CD14-positive monocyte (primary cell): ENCODE measurements at regions not wholly inside any gene's neighbourhood (a gene's known extent, or its start where the extent isn't known, plus 50 kb on each side); places are given as distances from the start of the nearest gene placed in this dataset.

Source experiments
- DNase-seq, 3 donors: peaks; one replicate each; pipeline ENCODE4 v3.0.0-alpha.2; 2011 to 2022
- H2AFZ ChIP-seq: 2 replicates; pipeline ENCODE4 v1.6.0; 2012; ENCODE audit warnings: mild to moderate bottlenecking, low read depth, low read length, inconsistent platforms; ENCODE audit not compliant: insufficient read depth, poor library complexity, severe bottlenecking
- H3K27ac ChIP-seq, 2 donors: 1 replicate in 1 of 2; 2 replicates in 1 of 2; pipeline ENCODE4 v1.5.1; 2012 to 2013; ENCODE audit warnings: low read length in 2 of 2, control low read depth in 1 of 2, inconsistent platforms in 1 of 2, low read depth in 1 of 2, mild to moderate bottlenecking in 1 of 2
- H3K27me3 ChIP-seq, 2 donors: one replicate each; pipeline versions ENCODE4 v1.6.0 to v1.6.1; 2011 to 2013; ENCODE audit warnings: low read length in 2 of 2; ENCODE audit not compliant: control insufficient read depth in 2 of 2, insufficient read depth in 2 of 2
- H3K36me3 ChIP-seq, 2 donors: replicated peaks in 1 of 2; 1 replicate in 1 of 2; 2 replicates in 1 of 2; pipeline versions ENCODE4 v1.5.1 to v1.6.1; 2012 to 2013; ENCODE audit warnings: low read length in 2 of 2, control low read depth in 1 of 2, inconsistent platforms in 1 of 2, mild to moderate bottlenecking in 1 of 2; ENCODE audit not compliant: insufficient read depth in 2 of 2, control insufficient read depth in 1 of 2
- H3K4me1 ChIP-seq, 2 donors: 1 replicate in 1 of 2; 2 replicates in 1 of 2; pipeline versions ENCODE4 v1.5.1 to v1.6.1; 2012 to 2013; ENCODE audit warnings: low read length in 2 of 2, control low read depth in 1 of 2, inconsistent platforms in 1 of 2, mild to moderate bottlenecking in 1 of 2, moderate library complexity in 1 of 2; ENCODE audit not compliant: insufficient read depth in 2 of 2, control insufficient read depth in 1 of 2
- H3K4me2 ChIP-seq: replicated peaks from 2 replicates; pipeline ENCODE3; 2012; ENCODE audit warnings: low read length, moderate library complexity, mild to moderate bottlenecking; ENCODE audit not compliant: poor library complexity, severe bottlenecking; ENCODE audit errors: extremely low read depth
- H3K4me3 ChIP-seq, 3 experiments: fragments of 200-600 bp in 1 of 3; sonication (generic) in 1 of 3; replicated peaks in 1 of 3; 1 replicate in 2 of 3; 2 replicates in 1 of 3; pipeline ENCODE4 v1.5.1; 2011 to 2013; ENCODE audit warnings: low read length in 3 of 3, mild to moderate bottlenecking in 3 of 3, control low read depth in 2 of 3, low read depth in 2 of 3, inconsistent platforms in 1 of 3, moderate library complexity in 1 of 3
- H3K79me2 ChIP-seq: 2 replicates; pipeline ENCODE4 v1.6.0; 2012; ENCODE audit warnings: mild to moderate bottlenecking, control low read depth, inconsistent platforms, low read length, moderate library complexity; ENCODE audit not compliant: insufficient read depth
- H3K9ac ChIP-seq: 2 replicates; pipeline ENCODE4 v1.6.0; 2017; ENCODE audit warnings: low read length, mild to moderate bottlenecking; ENCODE audit not compliant: insufficient read depth, poor library complexity, severe bottlenecking
- H3K9me3 ChIP-seq, 2 donors: replicated peaks in 1 of 2; 1 replicate in 1 of 2; 2 replicates in 1 of 2; pipeline versions ENCODE4 v1.5.1 to v1.6.1; 2012 to 2013; ENCODE audit warnings: low read length in 2 of 2, control low read depth in 1 of 2; ENCODE audit not compliant: control insufficient read depth in 1 of 2, insufficient read depth in 1 of 2
- H4K20me1 ChIP-seq: 2 replicates; pipeline ENCODE4 v1.6.0; 2012; ENCODE audit warnings: mild to moderate bottlenecking, low read length, control low read depth, moderate library complexity; ENCODE audit not compliant: insufficient read depth
- H3K27ac Mint-ChIP-seq, 7 donors: one replicate each; pipeline ENCODE4 v1.8.0; 2020; ENCODE audit warnings: mild to moderate bottlenecking in 7 of 7, mixed read lengths in 7 of 7, moderate library complexity in 6 of 7, inconsistent platforms in 2 of 7
- H3K27me3 Mint-ChIP-seq, 3 donors: one replicate each; pipeline ENCODE4 v1.8.0; 2021 to 2022; ENCODE audit warnings: low read depth in 3 of 3, mild to moderate bottlenecking in 3 of 3, mixed read lengths in 3 of 3, moderate library complexity in 3 of 3, inconsistent platforms in 1 of 3
- H3K36me3 Mint-ChIP-seq, 2 donors: one replicate each; pipeline ENCODE4 v1.8.0; 2020; ENCODE audit warnings: mixed read lengths in 2 of 2, inconsistent platforms in 1 of 2, mild to moderate bottlenecking in 1 of 2
- H3K4me1 Mint-ChIP-seq: one replicate; pipeline ENCODE4 v1.8.0; 2020; ENCODE audit warnings: mild to moderate bottlenecking, mixed read lengths
- H3K4me3 Mint-ChIP-seq, 2 donors: one replicate each; pipeline ENCODE4 v1.8.0; 2020; ENCODE audit warnings: mild to moderate bottlenecking in 2 of 2, mixed read lengths in 2 of 2, moderate library complexity in 1 of 2
- H3K9me3 Mint-ChIP-seq, 7 donors: one replicate each; pipeline ENCODE4 v1.8.0; 2020 to 2022; ENCODE audit warnings: mixed read lengths in 7 of 7, mild to moderate bottlenecking in 6 of 7, moderate library complexity in 6 of 7, inconsistent platforms in 2 of 7
- CTCF ChIP-seq: fragments of 200-600 bp; IDR thresholded peaks from one replicate; pipeline ENCODE4 v1.8.0; 2022; ENCODE audit warnings: antibody characterized with exemption, mild to moderate bottlenecking
- WGBS: methylation state at CpG from one replicate; pipeline ENCODE4 v1.1.5; 2013; ENCODE audit warnings: missing lambda C conversion rate; ENCODE audit not compliant: insufficient coverage; 5-methylcytosine and 5-hydroxymethylcytosine counted together
- intact Hi-C, 2 donors: fragments of 100-400 bp; cut with micrococcal nuclease; formaldehyde crosslinking; loops; one replicate each; pipeline versions ENCODE4 v1.15.0 to v1.15.1; 2023

- H3K27me3 ChIP-seq, result no peaks in the 10 kb centered on the region
- no peak overlapping the region for H3K9ac ChIP-seq
- H3K27ac ChIP-seq, result no peak overlapping the region
- H3K36me3 ChIP-seq, result no peaks in the 10 kb centered on the region
- H3K4me1 ChIP-seq, result no peaks in the 10 kb centered on the region
- no peak overlapping the region for H3K4me2 ChIP-seq
- no peak for TF ChIP-seq CTCF
- H3K9me3 ChIP-seq, result peaks cover 46 to 52% of the 10 kb centered on the region in 2 donors
- H3K79me2 ChIP-seq, result no peaks in the 10 kb centered on the region
- 71% methylated on average over 1 of the region's 2 CpGs for WGBS
- no peak for DNase-seq
- Mint-ChIP-seq H3K4me1 (no peaks in the 10 kb centered on the region), H3K9me3 (peaks cover 6 to 44% (median 35%) of the 10 kb centered on the region in 7 donors), H3K4me3 (no peak overlapping the region), H3K27ac (no peak overlapping the region), H3K27me3 (peaks cover 0 to 2% (median 1%) of the 10 kb centered on the region in 3 donors), H3K36me3 (no peaks in the 10 kb centered on the region)
- H4K20me1 ChIP-seq, result no peaks in the 10 kb centered on the region
- intact Hi-C loops, result no loop called here
- no peak overlapping the region for H2AFZ ChIP-seq
- no peak overlapping the region for H3K4me3 ChIP-seq
These were observed 755.6 kb downstream of the TYW1 start for GRCh38 chr7:67752227-67752626.

- Histone ChIP-seq H3K79me2 (no peaks in the 10 kb centered on the region), H3K27ac (no peak overlapping the region), H3K9me3 (peaks cover 33 to 37% of the 10 kb centered on the region in 2 donors), H2AFZ (no peak overlapping the region), H3K4me3 (no peak overlapping the region), H4K20me1 (no peaks in the 10 kb centered on the region), H3K4me2 (no peak overlapping the region), H3K27me3 (no peaks in the 10 kb centered on the region), H3K4me1 (no peaks in the 10 kb centered on the region), H3K9ac (no peak overlapping the region), H3K36me3 (no peaks in the 10 kb centered on the region)
- no peak for DNase-seq
- H3K27me3 Mint-ChIP-seq, result peaks cover 0 to 2% (median 1%) of the 10 kb centered on the region in 3 donors
- no peak overlapping the region for H3K27ac Mint-ChIP-seq
- intact Hi-C loops, result no loop called here
- WGBS, result 90% methylated on average over 2 of the region's 4 CpGs
- no peak overlapping the region for H3K4me3 Mint-ChIP-seq
- H3K4me1 Mint-ChIP-seq, result no peaks in the 10 kb centered on the region
- peaks cover 6 to 36% (median 24%) of the 10 kb centered on the region in 7 donors for H3K9me3 Mint-ChIP-seq
- TF ChIP-seq CTCF, result no peak
- H3K36me3 Mint-ChIP-seq, result no peaks in the 10 kb centered on the region
These were observed 757.3 kb downstream of the TYW1 start for GRCh38 chr7:67753891-67754290.
